NCI-H1048 (cell line): ENCODE measurements at regions not wholly inside any gene's neighbourhood (a gene's known extent, or its start where the extent isn't known, plus 50 kb on each side); places are given as distances from the start of the nearest gene placed in this dataset.

Experiments
- DNase-seq: peaks from one replicate; lab custom pipeline; 2025; lab: John Stamatoyannopoulos, UW

DNA sequence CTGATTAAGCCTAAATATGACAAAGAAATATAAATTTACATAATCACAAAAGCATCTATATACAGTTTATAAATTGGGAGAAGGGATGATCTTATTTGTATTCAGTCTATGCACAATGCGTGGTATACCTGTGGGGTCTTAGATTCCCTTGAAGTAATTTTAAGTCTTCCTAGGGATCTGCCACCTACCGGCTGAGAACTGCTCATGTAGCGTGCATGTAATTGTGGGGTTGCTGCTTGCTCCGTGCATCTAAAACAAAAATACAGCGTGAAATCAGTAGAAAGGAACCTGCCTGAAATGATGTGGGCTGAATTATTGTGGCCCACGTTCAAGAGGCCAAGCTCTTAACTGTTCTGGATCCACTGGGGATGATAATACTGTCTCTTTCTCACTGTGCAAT lies 187.3 kb downstream of the MBOAT1 start:
- no peak for DNase-seq

DNA sequence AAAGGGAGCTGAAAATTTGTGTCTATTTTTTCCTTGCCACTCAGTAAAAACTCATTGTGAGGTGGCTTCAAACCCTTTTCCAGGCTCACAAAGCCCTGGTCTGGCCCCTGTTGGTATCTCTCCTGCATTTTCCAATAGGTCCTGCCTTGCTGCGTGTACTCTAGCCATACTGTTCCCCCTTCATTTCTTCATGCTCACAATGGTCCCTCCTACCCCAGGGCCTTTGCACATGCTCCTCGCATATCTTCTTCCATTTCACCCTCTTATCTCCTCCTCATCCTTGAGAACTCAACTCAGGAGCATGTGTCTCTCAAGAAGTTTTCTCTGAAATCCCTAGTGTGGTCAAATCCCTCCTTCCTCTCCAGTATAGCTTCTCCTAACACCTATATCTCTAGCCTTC lies 186.6 kb downstream of the MBOAT1 start:
- DNase-seq, result no peak

DNA sequence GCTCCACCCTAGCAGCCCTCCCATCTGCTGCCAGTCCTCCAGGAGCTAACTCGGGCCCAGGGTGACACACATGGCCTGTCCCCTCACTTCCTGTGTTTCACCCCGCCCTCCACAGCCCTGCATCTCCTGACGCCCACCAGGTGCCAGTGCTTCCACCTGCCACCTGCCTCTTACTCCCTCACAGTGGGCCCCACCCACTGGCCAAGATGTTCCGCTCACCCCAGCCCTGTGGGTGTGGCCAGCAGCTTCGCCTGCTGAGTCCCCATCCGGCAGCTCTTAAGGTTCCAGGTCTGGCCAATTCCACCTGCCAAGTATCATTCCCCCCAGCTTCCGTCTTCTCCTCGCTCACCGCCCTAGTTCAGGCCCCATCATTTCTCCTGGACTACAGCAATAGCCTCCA lies 184.1 kb downstream of the MBOAT1 start:
- no peak for DNase-seq

DNA sequence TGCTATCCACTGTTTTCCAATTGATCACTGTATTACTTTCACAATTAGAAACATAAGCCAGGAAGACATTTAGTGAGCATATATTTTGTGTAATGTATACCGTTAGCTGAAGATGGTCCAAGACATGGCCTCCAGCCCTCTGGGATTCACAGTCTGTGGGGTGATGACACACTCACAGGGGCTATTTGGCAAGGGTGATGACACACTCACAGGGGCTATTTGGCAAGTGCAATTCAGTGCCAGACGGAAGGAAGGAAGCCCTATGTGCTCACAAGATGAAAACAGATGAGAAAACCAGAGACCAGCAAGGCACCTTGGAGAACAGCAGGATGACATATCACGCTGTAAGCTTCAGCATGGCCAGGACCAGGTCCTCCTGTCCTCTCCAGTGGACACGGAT lies 183.7 kb downstream of the MBOAT1 start:
- no peak for DNase-seq

DNA sequence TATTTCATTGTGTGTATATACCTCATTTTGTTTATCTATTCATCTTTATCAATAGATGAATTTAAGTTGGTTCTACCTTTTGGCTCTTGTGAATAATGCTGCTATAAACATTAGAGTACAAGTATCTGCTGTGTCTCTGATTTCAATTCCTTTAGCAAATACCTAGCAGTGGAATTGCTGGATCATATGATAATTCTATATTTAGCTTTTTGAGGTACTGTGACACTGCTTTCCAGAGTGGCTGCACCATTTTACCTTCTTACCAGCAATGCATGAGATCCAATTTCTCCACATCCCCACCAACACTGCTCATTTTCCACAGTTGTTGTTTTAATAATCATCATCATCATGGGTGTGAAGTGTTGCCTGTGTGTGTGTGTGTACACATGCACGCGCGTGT lies 182.3 kb downstream of the MBOAT1 start:
- no peak for DNase-seq

DNA sequence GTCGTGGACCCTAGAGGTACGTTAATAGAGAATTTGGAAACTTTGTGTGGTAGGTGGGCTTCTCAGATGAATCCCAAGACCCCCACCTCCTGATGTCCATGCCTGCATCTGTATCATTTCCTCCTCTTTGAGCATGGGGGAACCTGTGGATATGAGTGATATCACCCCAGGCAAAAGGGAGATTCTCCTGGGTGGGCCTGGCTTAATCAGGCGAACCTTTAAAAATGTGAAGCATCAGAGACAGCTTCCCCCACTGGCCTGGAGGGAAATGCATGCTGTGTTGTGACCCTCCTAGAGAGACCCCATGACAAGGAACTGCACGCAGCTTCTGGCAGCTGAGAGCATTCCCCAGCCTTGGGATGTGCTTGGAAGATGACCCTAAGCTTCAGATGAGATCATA lies 180.9 kb downstream of the MBOAT1 start:
- no peak for DNase-seq

DNA sequence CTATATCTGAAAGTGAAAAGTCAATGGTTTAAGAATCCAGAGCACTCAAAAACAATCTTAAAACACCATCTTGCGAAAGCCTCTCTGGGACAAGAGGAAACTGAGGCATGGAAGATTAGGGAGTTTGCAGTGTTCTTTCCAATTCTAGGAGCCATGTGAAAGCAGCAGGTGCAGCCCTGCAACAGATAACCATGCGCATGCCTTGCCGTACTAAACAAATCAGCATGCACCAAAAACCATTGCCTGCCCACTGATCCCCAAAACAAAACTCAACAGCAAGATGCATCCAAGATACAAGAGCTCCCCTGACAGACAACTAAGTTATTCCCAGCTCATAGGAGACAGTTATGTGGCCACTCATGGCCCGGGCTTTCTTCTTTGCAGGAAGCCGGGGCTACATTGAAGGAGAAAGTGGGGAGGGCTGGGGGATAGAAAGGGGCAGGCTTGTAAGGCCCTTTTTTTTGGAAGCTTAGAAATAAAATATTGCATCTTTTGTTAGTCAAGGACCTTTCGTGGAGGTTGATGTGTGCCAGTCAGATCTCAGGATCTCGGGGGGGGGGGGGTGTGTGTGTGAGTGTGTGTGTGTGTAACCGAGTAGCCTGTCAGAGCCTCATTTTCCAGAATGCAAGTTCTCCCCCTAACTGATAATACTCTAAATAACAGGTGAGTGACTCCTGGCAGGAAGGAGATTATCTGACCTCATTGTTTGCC lies 178.4 kb downstream of the MBOAT1 start:
- no peak for DNase-seq

DNA sequence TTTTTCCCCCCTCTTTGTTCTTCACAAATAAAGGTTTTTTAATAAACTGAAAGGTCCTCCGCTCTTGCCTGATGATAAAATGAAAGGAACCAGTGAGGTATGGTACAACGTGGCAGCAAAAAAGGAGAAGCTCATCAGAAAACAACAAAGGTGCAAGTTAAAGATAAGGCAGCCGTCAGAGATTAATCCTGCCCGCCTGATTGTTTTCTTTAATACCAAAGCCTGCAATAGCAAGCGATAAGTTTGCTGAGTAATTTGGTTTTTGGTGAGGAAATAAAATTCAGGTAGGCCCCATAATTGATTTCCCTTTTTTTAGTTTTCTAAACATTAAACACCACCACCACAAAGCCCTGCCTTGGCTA lies 177.9 kb downstream of the MBOAT1 start:
- no peak for DNase-seq

DNA sequence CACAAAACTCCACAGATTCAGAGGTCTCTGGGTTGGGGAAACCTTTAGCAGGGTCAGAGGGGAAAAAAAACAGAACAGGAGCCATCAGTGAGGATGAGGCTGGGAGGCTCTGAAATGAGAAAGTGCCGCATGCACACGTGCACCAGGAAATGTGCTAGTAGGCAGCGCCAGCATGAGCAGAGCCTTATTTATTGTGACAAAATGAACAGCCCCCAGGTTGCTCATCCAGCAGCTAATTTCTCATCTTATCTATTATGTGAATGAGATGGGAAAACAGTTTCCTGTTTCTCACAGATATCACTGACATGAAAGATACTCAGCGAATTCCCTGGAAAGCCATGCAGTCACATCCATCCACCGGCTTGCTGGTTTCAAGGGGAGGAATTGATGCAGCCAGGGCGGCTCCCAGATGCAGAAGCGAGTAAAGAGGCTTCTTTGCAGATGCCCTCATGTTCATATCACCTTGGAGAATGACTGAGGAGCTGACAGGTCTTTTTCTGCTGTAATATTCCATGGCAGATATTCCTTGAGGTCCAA lies 176.1 kb downstream of the MBOAT1 start:
- no peak for DNase-seq

DNA sequence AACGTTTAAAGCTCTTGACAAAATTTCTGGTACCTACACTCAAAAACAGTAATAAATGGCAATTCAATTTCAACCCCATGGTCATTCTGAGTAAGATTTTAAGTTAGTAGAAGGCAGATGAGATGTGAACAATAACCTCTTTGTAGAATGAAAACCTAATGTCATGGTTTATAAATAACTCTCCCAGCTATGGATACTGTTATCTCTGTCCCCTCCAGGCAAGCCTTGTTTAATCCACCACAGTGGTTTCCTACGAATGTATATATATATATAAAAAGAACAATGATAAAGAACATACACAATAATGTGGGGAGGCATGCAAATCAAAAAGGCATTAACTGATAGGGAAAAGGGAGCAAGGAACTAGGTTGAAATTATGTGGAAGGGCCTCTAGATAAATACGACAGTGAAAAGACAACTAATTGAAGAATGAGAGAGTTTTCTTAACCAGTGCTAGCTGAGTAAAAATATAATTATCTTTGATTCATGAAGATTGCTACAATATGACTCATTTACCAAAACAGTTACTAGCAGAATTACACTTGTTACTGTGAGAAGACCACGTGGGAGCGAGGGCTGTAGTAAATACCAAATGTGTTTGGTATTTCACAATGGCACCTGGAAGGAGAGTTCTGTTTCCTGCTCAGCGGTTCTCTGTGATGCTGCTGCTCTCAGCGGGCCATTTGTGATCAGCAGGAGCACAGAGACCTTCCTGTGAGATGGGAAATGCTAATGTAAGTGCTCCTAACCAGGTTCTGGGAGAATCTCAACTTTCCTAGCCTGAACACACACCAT lies 173.7 kb downstream of the MBOAT1 start:
- DNase-seq, result no peak

DNA sequence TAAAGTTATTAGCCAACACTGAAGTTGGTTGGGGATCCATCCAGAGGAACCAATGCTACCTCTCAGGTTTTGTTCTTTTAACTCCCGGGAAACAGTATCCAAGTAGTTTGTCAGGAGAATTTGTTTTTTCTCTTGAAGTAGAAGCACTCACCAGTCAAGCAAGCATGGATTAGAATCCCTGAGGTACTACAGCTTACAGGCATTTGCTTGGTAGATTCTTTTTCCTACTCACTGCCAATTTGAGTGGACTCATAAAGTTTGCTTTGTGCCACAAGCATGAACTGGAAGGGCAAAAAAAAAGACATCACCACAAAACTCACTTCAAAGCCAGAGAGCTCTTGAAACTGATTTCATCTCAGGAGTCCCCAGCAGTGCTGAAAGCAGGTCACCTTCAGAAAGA lies 167.4 kb downstream of the MBOAT1 start:
- DNase-seq, result no peak
